Vagina (tissue), 2 donors: ENCODE measurements at regions not wholly inside any gene's neighbourhood (a gene's known extent, or its start where the extent isn't known, plus 50 kb on each side); places are given as distances from the start of the nearest gene placed in this dataset.

Experiments used
- DNase-seq, 2 donors: peaks; one replicate each; pipeline ENCODE4 v3.0.0-alpha.2; 2017; ENCODE audit errors: extremely low spot score in 2 of 2
- H3K27ac ChIP-seq: fragments of 200-600 bp; sonication (generic); one replicate; pipeline ENCODE4 v1.5.1; 2019
- H3K27me3 ChIP-seq: fragments of 200-600 bp; sonication (generic); one replicate; pipeline ENCODE4 v1.5.1; 2019
- H3K36me3 ChIP-seq, 2 donors: fragments of 200-600 bp; sonication (generic); one replicate each; pipeline ENCODE4 v1.5.1; 2017 to 2019
- H3K4me1 ChIP-seq: fragments of 200-600 bp; sonication (generic); one replicate; pipeline ENCODE4 v1.5.1; 2019
- H3K4me3 ChIP-seq, 2 donors: fragments of 200-600 bp; sonication (generic); 1 replicate in 1 of 2; 2 replicates in 1 of 2; pipeline ENCODE4 v1.5.1; 2016 to 2019
- H3K9me3 ChIP-seq: fragments of 200-600 bp; sonication (generic); one replicate; pipeline ENCODE4 v1.5.1; 2019
- CTCF ChIP-seq, 3 experiments: fragments of 450-650 bp in 2 of 3; fragments of 200-600 bp in 1 of 3; sonication (generic) in 1 of 3; IDR thresholded peaks; one replicate each; pipeline ENCODE4 v1.5.1; 2017 to 2019; ENCODE audit warnings: antibody characterized with exemption in 3 of 3, mild to moderate bottlenecking in 2 of 3, moderate library complexity in 2 of 3
- POLR2A ChIP-seq, 2 donors: fragments of 450-650 bp; IDR thresholded peaks; one replicate each; pipeline ENCODE4 v1.6.1; 2017; ENCODE audit warnings: antibody characterized with exemption in 2 of 2, mild to moderate bottlenecking in 2 of 2, moderate library complexity in 2 of 2
- POLR2AphosphoS5 ChIP-seq, 2 donors: sonication (generic); formaldehyde crosslinking; IDR thresholded peaks; one replicate each; pipeline ENCODE4 v1.9.0; 2017; ENCODE audit warnings: antibody characterized with exemption in 2 of 2, mild to moderate bottlenecking in 2 of 2, low read depth in 1 of 2; ENCODE audit not compliant: insufficient read depth in 1 of 2
- intact Hi-C: fragments of 100-400 bp; cut with DNase I; formaldehyde crosslinking; loops from one replicate; pipeline ENCODE4 v1.15.1; 2023

GRCh38 chr7:65317372-65317771 lies 56.3 kb upstream of the ZNF92 start:
- no peak overlapping the region for H3K4me3 ChIP-seq
- TF ChIP-seq CTCF (IDR thresholded peaks at IDR 0.05), result no peak
- no peak for TF ChIP-seq POLR2AphosphoS5 (IDR thresholded peaks at IDR 0.05; ENCODE audit: insufficient read depth in 1 of 2, low read depth in 1 of 2)
- TF ChIP-seq POLR2A (IDR thresholded peaks at IDR 0.05), result no peak
- intact Hi-C loops, result no loop called here
- no peak overlapping the region for H3K27ac ChIP-seq
- no peaks in the 10 kb centered on the region for H3K9me3 ChIP-seq
- DNase-seq, result no peak
- H3K36me3 ChIP-seq, result no peaks in the 10 kb centered on the region
- no peaks in the 10 kb centered on the region for H3K27me3 ChIP-seq
- no peaks in the 10 kb centered on the region for H3K4me1 ChIP-seq

DNA sequence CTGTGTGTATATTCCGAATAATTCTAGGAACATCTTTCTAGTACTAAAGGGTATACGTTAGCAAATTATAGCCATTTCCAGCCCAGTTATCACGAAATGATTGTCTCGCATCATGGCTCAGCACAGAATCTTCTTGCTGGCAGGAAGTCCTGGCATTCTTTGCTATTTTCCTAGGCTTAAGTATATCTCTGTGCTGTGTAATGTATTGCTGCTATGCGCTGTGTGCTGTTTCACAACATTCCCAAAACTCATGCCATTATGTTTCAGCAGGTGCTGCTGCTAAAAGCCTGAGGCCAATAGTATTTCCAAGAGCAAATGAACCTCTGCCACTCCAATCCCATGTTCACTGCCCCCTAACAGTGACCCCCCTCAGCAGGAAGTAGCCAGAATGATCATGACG lies 62.9 kb upstream of the ZNF92 start:
- no peaks in the 10 kb centered on the region for H3K36me3 ChIP-seq
- H3K4me1 ChIP-seq, result no peaks in the 10 kb centered on the region
- no peak overlapping the region for H3K27ac ChIP-seq
- intact Hi-C loops, result no loop called here
- no peak for DNase-seq
- TF ChIP-seq POLR2AphosphoS5 (IDR thresholded peaks at IDR 0.05; ENCODE audit: insufficient read depth in 1 of 2, low read depth in 1 of 2) (no peak), CTCF (IDR thresholded peaks at IDR 0.05) (no peak), POLR2A (IDR thresholded peaks at IDR 0.05) (no peak)
- no peaks in the 10 kb centered on the region for H3K27me3 ChIP-seq
- no peaks in the 10 kb centered on the region for H3K9me3 ChIP-seq
- H3K4me3 ChIP-seq, result no peak overlapping the region

GRCh38 chr7:65308300-65308678 lies 65.4 kb upstream of the ZNF92 start:
- intact Hi-C loops, result no loop called here
- DNase-seq, result no peak
- TF ChIP-seq POLR2AphosphoS5 (IDR thresholded peaks at IDR 0.05; ENCODE audit: insufficient read depth in 1 of 2, low read depth in 1 of 2) (no peak), POLR2A (IDR thresholded peaks at IDR 0.05) (no peak), CTCF (IDR thresholded peaks at IDR 0.05) (no peak)
- no peaks in the 10 kb centered on the region for H3K27me3 ChIP-seq
- no peak overlapping the region for H3K27ac ChIP-seq
- H3K4me1 ChIP-seq, result no peaks in the 10 kb centered on the region
- no peaks in the 10 kb centered on the region for H3K9me3 ChIP-seq
- H3K4me3 ChIP-seq, result no peak overlapping the region
- H3K36me3 ChIP-seq, result no peaks in the 10 kb centered on the region

GRCh38 chr7:65307651-65308299 lies 65.9 kb upstream of the ZNF92 start:
- Histone ChIP-seq H3K27ac (no peak overlapping the region), H3K36me3 (no peaks in the 10 kb centered on the region), H3K4me1 (no peaks in the 10 kb centered on the region), H3K4me3 (no peak overlapping the region), H3K9me3 (no peaks in the 10 kb centered on the region), H3K27me3 (no peaks in the 10 kb centered on the region)
- no peak for DNase-seq
- TF ChIP-seq POLR2A (IDR thresholded peaks at IDR 0.05) (no peak), CTCF (IDR thresholded peaks at IDR 0.05) (peak; percentile 59 to 69 (median 62))
- intact Hi-C loops, result no loop called here

DNA sequence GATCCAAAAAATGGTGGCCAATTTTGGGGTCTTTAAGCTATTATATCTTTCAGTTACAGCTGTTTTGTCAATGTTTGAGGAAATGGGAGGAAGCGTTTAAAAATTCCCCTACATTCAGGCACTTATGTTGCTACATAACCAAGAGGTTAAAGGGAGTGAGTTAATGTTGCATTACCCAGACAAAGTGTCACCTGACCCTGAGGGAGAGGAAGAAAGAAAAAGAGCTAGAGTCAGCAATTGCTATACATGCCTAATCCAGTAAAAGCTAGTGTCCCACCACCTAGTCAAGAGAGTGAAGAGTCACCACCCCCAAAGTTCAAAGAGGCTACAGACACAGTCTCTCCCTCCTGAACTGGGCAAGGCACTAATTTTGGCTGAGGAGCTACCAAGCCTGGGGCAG lies 69.5 kb upstream of the ZNF92 start:
- H3K36me3 ChIP-seq, result no peaks in the 10 kb centered on the region
- no peak for DNase-seq
- no peaks in the 10 kb centered on the region for H3K27me3 ChIP-seq
- no peak overlapping the region for H3K4me3 ChIP-seq
- H3K9me3 ChIP-seq, result no peaks in the 10 kb centered on the region
- no peak for TF ChIP-seq POLR2A (IDR thresholded peaks at IDR 0.05)
- no peak for TF ChIP-seq POLR2AphosphoS5 (IDR thresholded peaks at IDR 0.05; ENCODE audit: insufficient read depth in 1 of 2, low read depth in 1 of 2)
- TF ChIP-seq CTCF (IDR thresholded peaks at IDR 0.05), result no peak
- no peaks in the 10 kb centered on the region for H3K4me1 ChIP-seq
- H3K27ac ChIP-seq, result no peak overlapping the region
- intact Hi-C loops, result no loop called here
